Effector CD4-positive, alpha-beta T cell (primary cell): ENCODE measurements at regions not wholly inside any gene's neighbourhood (a gene's known extent, or its start where the extent isn't known, plus 50 kb on each side); places are given as distances from the start of the nearest gene placed in this dataset.
"Not testable (repeated sequence)": the region's sequence is repeated elsewhere in the genome, so short reads cannot be mapped to it uniquely, and the experiment has no call there.

ENCODE experiments used
- DNase-seq: peaks from one replicate; pipeline ENCODE4 v3.0.0-alpha.2; 2020

DNA sequence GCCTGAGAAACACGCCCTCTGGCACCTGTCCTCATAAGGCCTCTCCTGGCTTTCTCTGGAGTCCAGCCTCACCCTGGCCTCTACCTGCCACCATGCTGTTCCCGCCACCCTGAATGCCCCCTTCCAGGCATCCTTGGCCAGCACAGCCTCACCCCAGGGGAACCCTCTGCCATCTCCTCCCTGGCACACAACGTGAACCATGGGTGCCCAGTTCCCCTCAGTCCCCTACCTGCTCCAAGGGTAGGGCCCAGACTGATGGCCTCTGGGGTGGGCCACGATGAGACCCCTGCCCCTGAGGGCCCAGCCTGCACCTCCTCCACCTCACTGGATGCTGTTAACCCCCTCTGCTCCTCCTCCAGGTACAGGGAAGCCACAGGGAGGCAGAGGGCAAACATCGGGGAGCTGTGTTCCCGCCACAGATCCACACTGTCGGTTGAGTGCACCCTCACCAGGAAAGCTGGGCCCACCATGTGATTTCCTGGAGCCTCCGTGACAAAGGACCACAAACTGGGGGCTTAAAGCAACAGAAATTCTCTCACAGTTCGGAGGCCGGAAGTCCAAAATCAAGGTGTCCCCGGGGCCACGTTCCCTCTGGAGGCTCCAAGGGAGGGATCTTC, 169.6 kb downstream of the BRD1 start:
- no peak for DNase-seq

DNA sequence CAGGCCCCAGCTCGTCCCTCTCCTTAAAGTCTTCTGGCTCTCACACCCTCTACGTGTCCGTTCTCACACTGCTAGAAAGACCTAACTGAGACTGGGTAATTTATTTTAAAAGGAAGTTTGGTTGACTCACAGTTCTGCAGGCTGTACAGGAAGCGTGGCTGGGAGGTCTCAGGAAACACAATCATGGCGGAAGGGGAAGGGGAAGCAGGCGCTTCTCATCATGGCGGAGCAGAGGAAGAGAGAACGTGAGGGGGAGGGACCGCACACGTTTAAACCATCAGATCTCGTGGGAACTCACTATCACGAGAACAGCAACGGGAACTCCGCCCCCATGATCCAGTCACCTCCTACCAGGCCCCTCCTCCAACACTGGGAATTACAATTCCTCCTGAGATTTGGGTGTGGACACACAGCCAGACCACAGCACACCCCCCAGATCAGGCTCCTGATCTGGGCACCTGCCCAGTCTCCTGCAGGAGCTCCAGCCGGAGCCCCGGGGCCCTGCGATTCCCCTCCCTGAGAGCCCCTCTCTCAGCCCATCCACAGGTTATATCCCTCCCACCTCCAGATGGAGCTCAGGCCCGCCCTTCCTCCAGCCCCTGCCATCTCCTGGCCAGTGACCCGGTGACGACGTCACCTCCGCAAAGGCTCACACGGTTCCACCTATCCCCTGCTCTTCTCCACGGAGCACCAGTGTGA, 170.2 kb downstream of the BRD1 start:
- peak; percentile 54 for DNase-seq

DNA sequence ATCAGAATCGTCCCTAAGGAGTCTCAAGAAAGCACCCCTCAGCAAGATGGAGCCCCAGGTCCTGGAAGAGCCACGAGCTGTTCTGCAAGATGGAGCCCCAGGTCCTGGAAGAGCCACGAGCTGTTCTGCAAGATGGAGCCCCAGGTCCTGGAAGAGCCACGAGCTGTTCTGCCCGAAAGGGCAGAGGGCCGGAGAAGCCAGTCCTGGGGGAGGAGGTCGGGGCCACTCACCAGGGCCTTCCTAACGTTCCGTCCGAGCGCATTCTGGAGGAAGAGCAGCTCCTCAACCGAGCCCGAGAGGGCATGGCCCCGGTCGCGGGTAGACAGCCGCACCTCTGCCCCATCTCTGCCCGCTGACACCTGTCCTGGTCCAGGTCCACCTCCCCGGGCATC, 170.8 kb downstream of the BRD1 start:
- DNase-seq = not testable (repeated sequence)

DNA sequence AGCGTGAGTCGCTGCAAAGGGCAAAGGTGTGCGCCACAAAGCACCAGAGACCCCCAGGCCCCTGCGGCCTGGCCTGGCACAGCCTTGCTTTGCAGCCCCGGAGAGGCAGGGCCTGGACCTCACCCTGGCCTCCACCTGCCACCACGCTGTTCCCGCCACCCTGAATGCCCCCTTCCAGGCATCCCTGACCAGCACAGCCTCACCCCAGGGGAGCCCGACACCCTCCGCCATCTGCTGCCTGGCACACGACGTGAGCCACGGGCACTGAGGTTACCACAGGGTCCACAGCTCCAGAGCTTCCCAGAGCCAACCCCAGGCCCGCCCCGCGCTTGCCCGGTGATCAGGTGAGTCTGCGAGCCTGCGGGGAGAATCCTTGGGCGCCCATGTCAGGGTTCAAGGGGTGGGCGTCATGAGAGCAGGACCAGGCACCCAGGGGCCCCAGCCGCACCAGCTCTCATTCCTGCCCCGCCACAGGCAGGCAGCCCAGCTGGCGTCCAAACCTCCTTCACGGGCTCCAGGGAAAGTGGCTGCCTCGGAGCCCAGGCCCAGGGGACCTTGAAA, 171.3 kb downstream of the BRD1 start:
- no peak for DNase-seq

DNA sequence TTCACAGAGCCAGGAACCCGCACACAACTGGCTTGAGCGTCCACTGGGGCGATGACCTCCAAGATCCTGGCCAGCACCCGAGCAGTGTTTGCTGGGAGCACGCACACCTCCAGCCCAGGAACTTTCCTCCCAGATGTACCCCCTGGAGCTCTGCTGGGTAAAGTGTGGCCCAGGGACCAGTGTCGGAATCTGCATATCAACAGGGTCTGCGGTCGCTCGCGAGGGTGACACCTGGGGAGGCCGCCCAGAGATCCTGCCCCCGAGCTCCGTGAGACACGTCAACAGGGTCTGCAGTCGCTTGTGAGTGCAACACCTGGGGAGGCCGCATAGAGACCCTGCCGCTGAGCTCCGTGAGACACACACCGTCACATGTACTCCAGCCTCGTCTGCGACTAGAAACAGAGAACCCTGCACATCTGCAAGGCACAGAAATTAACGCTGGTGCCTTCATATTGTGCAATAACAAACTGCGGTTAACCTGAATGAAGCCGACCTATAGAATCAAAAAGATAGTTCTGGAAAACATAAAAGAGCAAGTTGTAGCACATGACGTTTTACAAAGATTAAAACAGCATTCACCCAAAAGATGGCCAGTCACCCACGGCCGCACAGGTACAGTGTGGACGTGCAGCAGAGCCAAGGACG, 172.4 kb downstream of the BRD1 start:
- DNase-seq = no peak

DNA sequence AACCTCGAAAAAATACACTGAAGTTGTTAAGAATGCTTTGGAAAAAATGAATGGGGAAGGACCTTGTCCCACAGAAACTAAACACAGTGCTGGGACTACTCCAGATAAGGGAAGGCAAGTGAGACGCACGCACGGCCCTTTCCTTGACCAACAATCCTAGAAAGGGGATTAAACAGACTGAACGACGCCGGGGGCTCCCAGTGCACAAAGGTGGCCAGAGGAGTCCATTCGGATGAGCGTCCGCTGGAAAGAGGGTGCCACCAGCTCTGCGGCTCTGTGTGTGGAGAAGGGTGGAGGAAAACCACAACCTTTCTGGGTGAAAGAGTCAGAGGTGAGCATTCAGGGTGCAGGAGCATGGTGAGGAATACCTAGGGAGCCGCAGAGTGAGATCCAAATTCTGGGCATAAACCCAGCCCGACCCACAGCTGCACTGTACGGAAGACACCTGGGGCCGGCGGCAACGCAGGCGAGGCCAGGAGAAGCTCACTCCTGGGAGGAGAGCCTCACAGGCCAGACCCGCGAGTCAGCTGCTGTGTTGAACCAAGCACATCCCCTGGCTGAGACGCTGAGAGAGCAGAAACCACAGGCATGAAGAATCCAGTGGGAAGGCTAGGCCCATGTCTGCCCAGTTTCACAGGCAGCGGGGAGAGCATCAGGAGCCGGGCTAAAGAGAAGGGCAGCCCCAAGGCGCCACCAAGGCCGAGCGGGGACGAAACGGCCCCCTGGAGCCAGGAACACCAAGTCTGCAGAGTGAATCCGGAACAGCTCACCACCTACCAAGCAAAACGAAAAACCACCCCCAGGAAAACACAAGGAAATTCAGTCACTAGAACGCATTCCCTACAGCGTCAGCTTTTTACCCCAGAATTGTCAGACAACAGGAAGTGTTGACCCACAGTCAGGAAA, 177.1 kb downstream of the BRD1 start:
- DNase-seq = no peak

DNA sequence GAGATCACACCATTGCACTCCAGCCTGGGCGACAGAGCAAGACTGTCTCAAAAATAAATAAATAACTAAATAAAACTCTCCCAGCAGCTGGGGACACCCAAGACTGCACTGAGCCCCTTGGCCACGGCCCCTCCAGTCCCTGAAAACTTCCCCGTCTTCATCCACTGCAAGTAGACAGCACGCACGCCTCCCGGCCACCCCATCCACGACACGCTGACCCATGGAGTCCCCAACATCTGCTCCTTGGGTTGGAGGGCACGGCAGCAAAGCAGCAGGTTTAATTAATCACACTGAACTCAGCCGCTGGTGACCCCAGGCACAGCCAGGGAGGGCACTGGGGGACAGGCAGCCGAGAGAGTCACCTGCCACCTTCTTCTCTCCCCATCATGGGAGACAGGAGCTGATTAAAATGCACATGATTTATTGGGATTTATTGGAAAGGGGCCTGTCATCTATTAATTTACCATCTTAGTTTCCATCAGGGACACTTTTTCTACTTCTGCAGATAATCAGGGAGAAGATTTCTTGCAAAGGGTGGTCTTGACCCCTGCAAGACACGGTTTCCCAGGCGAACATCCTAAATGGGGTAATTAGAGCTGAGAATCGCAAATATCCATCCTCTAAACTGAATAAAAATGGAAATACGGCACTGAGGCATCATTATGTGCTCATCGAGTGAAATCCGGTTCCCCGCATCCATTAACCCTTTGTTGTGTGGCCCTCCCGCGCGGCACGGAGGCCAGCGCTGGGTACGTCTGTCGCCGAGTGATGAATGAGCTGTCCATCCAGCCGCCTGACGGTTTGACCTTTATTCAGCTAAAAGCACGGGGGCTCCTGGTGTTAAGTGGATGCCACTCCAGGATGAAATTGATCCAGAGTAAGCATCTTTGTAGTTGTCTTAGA, 178.3 kb downstream of the BRD1 start:
- DNase-seq = no peak

DNA sequence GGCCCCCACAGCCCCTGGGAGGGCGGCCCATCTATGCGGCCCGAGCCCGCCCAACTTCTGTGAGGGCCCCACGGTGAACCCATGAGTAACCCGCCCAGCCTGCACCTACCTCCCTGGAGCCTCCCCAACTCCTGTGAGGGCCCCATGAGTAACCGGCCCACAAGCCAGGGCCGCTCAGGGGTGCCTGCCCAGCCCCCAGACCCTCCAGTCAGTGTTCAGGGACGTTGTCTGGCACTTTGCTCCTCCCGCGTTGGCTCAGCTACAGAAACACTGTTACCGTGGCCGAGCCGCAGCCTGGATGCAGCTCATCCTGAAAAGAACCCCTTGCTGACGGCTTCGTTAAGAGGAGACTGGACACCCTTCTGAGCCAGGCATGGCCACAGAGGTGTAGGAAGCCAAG, 179.6 kb downstream of the BRD1 start:
- no peak for DNase-seq

DNA sequence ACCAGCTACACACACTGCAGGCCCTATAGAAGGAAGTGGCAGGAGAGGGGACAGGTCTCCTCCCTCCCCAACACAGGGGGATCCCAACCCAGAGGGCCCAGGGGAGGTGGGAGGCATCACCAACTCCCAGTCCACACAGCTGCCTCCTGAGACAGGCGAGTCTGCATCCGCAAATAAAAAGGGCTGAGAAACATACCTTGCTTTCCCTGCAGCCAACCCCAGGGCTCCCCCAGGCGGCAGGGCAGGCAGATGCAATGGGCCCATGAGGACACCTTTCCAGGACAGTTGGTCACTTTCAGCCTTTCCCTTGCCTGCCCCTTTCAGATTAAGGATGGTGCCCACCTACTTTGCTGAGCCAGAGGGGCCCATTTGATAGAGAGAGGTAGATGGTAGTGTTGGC, 180.0 kb downstream of the BRD1 start:
- DNase-seq = no peak

DNA sequence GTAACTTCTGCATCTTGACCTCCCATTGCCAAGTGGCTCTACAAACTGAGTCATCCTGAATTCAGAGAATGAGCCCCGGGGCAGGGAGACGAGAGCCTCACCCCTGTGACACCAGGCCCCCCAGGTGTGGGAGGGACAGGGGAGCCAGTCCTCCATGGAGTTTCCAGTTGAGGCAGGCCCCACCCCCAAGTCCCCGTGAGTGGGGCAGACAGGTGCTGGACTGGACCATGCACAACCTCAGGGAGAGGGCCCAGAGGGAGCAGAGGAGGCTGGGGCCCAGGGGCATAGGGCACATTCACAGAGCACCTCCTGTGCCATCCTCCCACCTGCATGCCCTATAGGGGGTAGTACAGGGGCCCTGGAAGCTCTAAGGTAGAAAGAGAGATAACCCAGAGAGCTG, 180.8 kb downstream of the BRD1 start:
- no peak for DNase-seq

DNA sequence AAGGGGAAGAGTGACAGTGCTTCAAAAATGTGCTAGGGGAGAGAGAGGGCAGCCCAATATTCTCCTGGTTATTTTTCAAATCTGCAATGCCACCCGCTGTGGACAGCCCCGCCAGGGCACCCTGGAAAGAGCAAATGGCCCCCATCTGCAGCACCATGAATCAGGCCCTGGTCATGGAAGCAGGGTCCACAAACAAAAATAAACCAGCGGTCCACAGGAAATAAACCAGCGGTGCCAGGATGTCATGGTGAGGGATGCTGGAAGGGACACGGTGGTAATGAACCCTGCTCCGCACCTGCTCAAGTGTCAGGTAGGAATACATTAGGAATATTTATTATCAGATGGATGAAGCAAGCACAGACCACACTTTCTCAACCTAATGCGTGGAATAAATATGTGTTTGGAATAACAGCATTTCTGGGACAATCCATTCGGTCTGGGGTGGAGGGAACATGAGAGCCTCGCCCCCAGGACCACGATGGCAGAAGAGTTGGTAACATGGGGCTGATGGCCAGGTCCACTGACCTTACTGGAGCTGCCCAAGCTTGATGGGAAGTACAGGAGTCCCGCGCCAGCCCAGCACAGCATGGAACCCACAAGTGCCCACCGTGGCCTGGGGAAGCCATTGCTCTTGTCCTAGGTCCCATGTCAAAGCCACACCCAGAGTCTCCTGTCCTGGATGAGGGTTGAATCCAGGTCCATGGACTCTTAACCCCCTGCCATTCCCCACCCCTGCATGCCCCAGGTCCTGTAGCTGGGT, 181.7 kb downstream of the BRD1 start:
- DNase-seq = no peak

DNA sequence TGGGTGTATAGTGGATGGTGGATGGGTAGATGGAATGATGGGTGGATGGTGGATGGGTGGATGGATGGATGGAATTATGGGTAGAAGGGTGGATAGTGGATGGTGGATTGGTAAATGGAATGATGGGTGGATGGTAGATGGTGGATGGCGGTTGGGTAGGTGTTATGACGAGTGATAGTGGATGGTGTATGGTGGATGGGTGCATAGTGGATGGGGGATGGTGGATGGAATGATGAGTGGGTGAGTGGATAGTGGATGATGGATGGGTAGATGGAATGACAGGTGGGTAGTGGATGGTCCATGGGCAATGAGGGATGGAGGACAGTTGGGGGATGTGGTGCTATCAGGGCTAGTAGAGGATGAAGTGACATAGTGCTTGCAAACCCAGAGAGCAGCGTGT, 182.4 kb downstream of the BRD1 start:
- no peak for DNase-seq

DNA sequence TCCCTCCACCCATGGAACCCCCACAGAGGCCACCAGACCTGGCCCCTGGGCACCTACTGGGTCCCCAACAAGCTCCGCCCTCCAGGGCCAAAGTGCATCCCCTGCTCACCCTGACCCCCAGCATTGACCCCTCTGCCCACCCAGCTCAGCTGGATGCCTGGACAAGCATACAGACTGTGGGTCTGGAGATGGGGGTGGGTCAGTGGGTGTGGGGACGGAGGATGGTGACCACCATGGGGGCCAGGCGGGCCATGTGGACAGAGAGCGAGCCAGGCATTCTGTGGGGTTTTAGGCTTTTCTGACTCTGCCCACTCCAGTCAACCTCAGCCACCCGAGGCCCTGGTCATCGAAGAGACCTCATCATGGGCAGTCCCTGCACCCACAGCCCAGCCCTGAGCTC, 183.7 kb downstream of the BRD1 start:
- no peak for DNase-seq

DNA sequence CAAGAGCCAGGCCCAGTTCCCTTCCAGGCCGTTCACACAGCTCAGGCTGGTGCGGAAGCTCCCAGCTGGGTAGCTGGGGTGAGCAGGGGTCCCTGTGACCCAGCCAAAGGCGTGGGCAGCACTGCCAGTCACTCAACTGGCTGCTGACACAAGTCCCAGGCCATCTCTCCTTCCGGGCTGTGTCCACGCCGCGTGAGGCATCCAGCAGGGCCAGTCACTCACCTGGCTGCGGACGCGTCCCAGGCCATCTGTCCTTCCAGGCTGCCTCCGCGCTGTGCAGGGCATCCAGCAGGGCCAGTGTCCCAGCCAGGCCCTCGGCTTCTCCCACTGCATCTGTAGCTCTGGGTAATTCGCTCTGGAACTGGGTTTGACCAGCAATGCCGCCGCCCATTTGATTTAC, 184.2 kb downstream of the BRD1 start:
- no peak for DNase-seq

DNA sequence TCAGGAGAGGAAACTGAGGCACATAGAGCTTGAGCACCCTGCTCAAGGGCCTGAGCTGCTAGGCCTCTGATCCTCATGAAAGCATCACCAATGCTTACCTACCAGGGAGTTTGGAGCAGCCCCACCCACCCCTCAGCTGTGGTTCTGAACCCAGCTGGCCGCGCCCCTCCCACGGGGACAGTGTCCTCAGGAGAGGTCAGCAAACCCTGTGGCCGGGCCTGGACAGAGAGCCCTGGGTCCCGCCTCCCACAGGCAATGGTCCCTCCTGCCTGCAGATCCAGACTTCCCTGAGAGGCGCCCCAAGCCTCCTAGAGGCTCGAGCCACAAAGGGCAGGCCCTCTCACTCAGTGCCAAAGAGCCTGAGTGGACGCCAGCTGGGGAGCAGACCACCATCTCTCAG, 184.9 kb downstream of the BRD1 start:
- DNase-seq = no peak

DNA sequence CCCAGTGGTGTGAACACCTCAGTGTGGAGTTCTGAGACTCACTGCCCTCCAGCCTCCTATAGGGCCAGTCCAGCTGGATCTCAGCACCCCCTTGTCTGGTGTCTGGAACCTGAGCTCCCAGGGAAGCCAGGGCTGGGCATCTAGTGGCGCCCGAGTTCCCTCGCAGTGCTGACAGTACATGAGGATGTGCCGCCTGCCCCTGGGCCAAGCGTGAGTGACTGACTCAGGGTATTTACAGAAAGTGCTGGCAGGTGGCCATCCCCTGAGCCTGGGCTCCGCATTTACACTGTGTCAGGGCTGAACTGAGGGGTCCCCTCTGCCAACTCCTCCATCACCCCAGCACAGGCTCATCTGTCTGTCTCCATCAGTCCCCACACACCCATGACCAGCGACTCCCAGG, 185.3 kb downstream of the BRD1 start:
- DNase-seq = no peak

DNA sequence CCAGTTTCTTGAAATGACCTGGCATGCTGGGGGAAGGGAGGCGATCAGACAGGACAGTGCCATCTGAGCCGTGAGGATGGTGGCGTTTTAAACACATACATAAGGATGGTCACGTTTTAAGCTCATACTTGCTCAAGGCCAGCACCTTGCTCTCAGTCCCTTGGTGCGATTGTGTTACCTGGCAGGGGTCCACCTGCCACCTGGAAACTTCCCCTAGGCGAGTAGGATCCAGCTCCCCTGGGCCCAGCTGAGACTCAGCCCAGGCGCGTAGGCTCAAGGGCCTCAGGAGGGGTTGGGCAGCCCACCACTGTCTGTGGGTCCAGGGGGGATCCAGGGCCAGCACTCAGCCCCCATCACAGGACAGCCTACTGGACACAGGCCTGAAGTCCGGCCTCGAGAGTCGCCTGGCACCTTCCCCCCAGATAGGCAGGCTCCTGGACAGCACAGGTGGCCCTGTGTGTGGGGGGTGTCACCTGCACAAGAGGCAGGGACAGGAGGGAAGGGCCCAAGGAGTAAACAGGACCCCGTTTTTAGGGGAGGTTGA, 185.8 kb downstream of the BRD1 start:
- DNase-seq = no peak

DNA sequence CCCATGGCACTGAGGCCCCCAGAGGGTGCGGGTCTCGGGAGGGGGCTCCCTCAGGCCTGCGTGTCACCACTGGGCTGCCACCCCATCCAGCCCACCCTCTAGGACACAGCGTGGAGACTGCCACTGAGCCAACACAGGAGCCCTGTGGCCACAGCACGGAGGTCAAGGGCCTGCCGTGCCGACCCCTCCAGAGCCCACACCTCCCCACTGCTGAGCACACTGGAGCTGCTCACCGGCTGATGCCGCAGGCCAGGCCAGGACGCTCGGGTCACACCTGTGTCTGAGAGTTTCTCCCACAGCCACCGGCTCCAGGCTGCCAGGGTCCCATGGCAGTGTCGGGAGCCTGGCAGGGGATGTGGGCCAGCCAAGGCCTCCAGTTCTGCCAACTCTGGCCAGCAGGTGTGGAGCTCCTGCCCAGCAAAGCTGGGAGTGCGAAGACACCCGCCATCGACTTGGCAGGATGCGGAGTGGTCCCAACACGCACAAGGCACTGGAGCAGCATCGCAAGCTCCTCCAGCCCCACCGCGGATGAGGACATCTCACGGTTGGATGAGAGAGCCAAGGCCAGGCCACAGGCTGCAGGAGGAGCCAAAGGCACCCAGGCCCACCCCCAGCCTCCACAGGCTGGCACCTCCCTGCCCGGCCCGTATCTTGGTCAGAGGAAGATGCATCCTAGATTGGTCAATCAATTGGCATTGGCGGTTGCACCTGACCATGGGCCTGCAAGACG, 187.1 kb downstream of the BRD1 start:
- DNase-seq = no peak

DNA sequence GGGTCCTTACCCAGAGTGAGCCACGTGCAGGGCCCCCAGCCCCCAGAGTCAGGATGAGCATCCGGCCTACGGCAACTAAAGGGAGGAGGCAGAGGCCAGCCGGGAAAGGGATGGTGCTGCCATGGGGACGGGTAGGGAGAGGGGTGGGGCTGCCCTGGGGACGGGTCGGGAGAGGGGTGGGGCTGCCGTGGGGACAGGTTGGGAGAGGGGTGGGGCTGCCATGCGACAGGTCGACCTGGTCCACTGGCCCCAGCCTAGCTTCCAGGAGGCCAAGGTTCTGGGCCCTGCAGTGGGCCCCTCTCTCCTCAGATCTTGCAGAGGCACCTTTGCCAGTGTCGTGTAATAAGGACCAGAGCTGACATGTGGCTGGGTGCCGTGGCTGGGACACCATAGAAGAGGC, 187.7 kb downstream of the BRD1 start:
- DNase-seq = no peak

DNA sequence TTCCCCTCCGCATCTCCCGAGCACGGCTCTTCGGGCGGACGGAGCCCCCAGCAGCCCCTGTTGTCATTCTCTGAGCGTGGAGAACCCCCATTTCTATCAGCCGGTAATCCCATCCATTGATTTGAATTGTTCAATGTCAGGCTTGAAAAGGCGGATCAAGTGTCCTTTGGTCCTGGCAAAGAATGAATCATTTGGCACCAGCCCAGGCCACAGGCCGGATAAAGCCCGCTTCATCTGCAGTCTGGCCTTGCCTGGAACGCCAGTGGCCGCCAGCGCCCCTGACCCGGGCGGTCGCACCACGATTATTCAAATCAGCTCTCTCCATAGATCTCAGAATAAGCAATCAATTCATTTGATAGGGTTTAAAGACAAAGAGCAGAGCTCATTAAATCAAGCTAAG, 188.9 kb downstream of the BRD1 start:
- DNase-seq = no peak
